T-cell (primary cell): ENCODE measurements at regions not wholly inside any gene's neighbourhood (a gene's known extent, or its start where the extent isn't known, plus 50 kb on each side); places are given as distances from the start of the nearest gene placed in this dataset.

Experiments
- ATAC-seq, 4 experiments: fragments of 200-7000 bp in 3 of 4; fragments of 150-1000 bp in 1 of 4; cut with Tn5 transposase; replicated peaks in 1 of 4; 1 replicate in 3 of 4; 2 replicates in 1 of 4; pipeline ENCODE4 v1.10.0; 2021; ENCODE audit warnings: moderate library complexity in 3 of 4, mild to moderate bottlenecking in 2 of 4, moderate number of reproducible peaks in 1 of 4
- CTCF ChIA-PET, 2 donors: fragments of 300-600 bp; sonication (Branson Sonifier 250); formaldehyde crosslinking; loops; one replicate each; lab custom pipeline; 2022; ENCODE audit warnings: antibody characterized with exemption in 2 of 2; lab: Charles Lee
- POLR2A ChIA-PET, 2 donors: fragments of 300-600 bp; sonication (Branson Sonifier 250); formaldehyde crosslinking; loops; one replicate each; lab custom pipeline; 2022; ENCODE audit warnings: antibody characterized with exemption in 2 of 2; lab: Charles Lee
- DNase-seq, 35 experiments: peaks; one replicate each; pipeline versions ENCODE4 v3.0.0 to v3.0.0-alpha.2; 2013 to 2023
- H3K27ac ChIP-seq: one replicate; pipeline ENCODE4 v1.5.1; 2013; ENCODE audit warnings: low read length
- H3K27me3 ChIP-seq, 2 experiments: replicated peaks in 1 of 2; 1 replicate in 1 of 2; 2 replicates in 1 of 2; pipeline versions ENCODE4 v1.6.1 to v1.7.0; 2013; ENCODE audit warnings: low read length in 1 of 2, mixed read lengths in 1 of 2; ENCODE audit not compliant: control insufficient read depth in 2 of 2, insufficient read depth in 2 of 2; ENCODE audit errors: extremely low read depth in 1 of 2
- H3K36me3 ChIP-seq, 2 donors: 1 replicate in 1 of 2; 2 replicates in 1 of 2; pipeline versions ENCODE4 v1.6.1 to v1.7.0; 2013; ENCODE audit warnings: low read length in 1 of 2; ENCODE audit not compliant: control insufficient read depth in 2 of 2, insufficient read depth in 1 of 2; ENCODE audit errors: extremely low read depth in 1 of 2
- H3K4me1 ChIP-seq, 2 experiments: 1 replicate in 1 of 2; 2 replicates in 1 of 2; pipeline versions ENCODE4 v1.6.1 to v1.7.0; 2013; ENCODE audit warnings: low read length in 2 of 2, mixed read lengths in 1 of 2; ENCODE audit not compliant: insufficient read depth in 2 of 2, control insufficient read depth in 1 of 2; ENCODE audit errors: extremely low read depth in 1 of 2
- H3K4me3 ChIP-seq, 2 donors: 1 replicate in 1 of 2; 2 replicates in 1 of 2; pipeline versions ENCODE4 v1.5.1 to v1.7.0; 2013; ENCODE audit warnings: mild to moderate bottlenecking in 2 of 2, low read length in 1 of 2, moderate library complexity in 1 of 2; ENCODE audit not compliant: control insufficient read depth in 1 of 2; ENCODE audit errors: extremely low read depth in 1 of 2
- H3K9me3 ChIP-seq: 2 replicates; pipeline ENCODE4 v1.7.0; 2013
- H3K27ac Mint-ChIP-seq, 2 donors: one replicate each; pipeline ENCODE4 v1.8.0; 2020 to 2021; ENCODE audit warnings: mild to moderate bottlenecking in 2 of 2, mixed read lengths in 2 of 2
- H3K27me3 Mint-ChIP-seq, 2 donors: one replicate each; pipeline ENCODE4 v1.8.0; 2021 to 2022; ENCODE audit warnings: mixed read lengths in 2 of 2
- H3K36me3 Mint-ChIP-seq: one replicate; pipeline ENCODE4 v1.8.0; 2021; ENCODE audit warnings: mixed read lengths
- H3K4me1 Mint-ChIP-seq, 3 donors: one replicate each; pipeline ENCODE4 v1.8.0; 2020 to 2022; ENCODE audit warnings: mixed read lengths in 3 of 3, mild to moderate bottlenecking in 1 of 3
- H3K4me3 Mint-ChIP-seq, 3 donors: one replicate each; pipeline ENCODE4 v1.8.0; 2020 to 2022; ENCODE audit warnings: mild to moderate bottlenecking in 3 of 3, mixed read lengths in 3 of 3, moderate library complexity in 3 of 3
- H3K9me3 Mint-ChIP-seq, 3 donors: one replicate each; pipeline ENCODE4 v1.8.0; 2020 to 2022; ENCODE audit warnings: mixed read lengths in 3 of 3
- WGBS: methylation state at CpG from one replicate; pipeline ENCODE4 v1.1.5; 2013; ENCODE audit warnings: missing lambda C conversion rate; ENCODE audit not compliant: insufficient coverage; 5-methylcytosine and 5-hydroxymethylcytosine counted together

GRCh38 chr2:176398243-176399073 is 129.2 kb downstream of the MTX2 start:
- no peak for DNase-seq
- ATAC-seq: no peak
- POLR2A ChIA-PET: no interaction called here
- no peaks in the 10 kb centered on the region for H3K9me3 Mint-ChIP-seq
- CTCF ChIA-PET: no interaction called here
- no peaks in the 10 kb centered on the region for H3K36me3 ChIP-seq
- H3K27ac Mint-ChIP-seq: no peak overlapping the region
- no peaks in the 10 kb centered on the region for H3K4me1 Mint-ChIP-seq
- H3K4me1 ChIP-seq: no peaks in the 10 kb centered on the region
- H3K27me3 Mint-ChIP-seq: peaks cover 13 to 18% of the 10 kb centered on the region in 2 donors
- H3K9me3 ChIP-seq: no peaks in the 10 kb centered on the region
- WGBS: no CpG with 5 or more reads among the region's 2 CpGs
- H3K36me3 Mint-ChIP-seq: no peaks in the 10 kb centered on the region
- H3K27ac ChIP-seq: no peak overlapping the region
- H3K27me3 ChIP-seq: no peaks in the 10 kb centered on the region
- no peak overlapping the region for H3K4me3 Mint-ChIP-seq
- no peak overlapping the region for H3K4me3 ChIP-seq

- Mint-ChIP-seq H3K36me3 (no peaks in the 10 kb centered on the region), H3K4me1 (no peaks in the 10 kb centered on the region), H3K4me3 (no peak overlapping the region), H3K27ac (no peak overlapping the region), H3K27me3 (peaks cover 13 to 20% of the 10 kb centered on the region in 2 donors), H3K9me3 (no peaks in the 10 kb centered on the region)
- H3K9me3 ChIP-seq: no peaks in the 10 kb centered on the region
- POLR2A ChIA-PET: no interaction called here
- H3K27ac ChIP-seq: no peak overlapping the region
- ATAC-seq (no peak), DNase-seq (no peak)
- CTCF ChIA-PET: no interaction called here
- H3K4me1 ChIP-seq: no peaks in the 10 kb centered on the region
- H3K4me3 ChIP-seq: no peak overlapping the region
- H3K36me3 ChIP-seq: no peaks in the 10 kb centered on the region
- H3K27me3 ChIP-seq: no peaks in the 10 kb centered on the region
Observed at GRCh38 chr2:176399074-176399598, 129.9 kb downstream of the MTX2 start.

- ATAC-seq (no peak), DNase-seq (no peak)
- H3K36me3 ChIP-seq: no peaks in the 10 kb centered on the region
- H3K27ac Mint-ChIP-seq: no peak overlapping the region
- H3K4me1 Mint-ChIP-seq: no peaks in the 10 kb centered on the region
- H3K36me3 Mint-ChIP-seq: no peaks in the 10 kb centered on the region
- no peaks in the 10 kb centered on the region for H3K4me1 ChIP-seq
- peaks cover 7 to 31% of the 10 kb centered on the region in 2 donors for H3K27me3 Mint-ChIP-seq
- H3K9me3 Mint-ChIP-seq: no peaks in the 10 kb centered on the region
- CTCF ChIA-PET: no interaction called here
- POLR2A ChIA-PET: no interaction called here
- no peak overlapping the region for H3K4me3 ChIP-seq
- H3K9me3 ChIP-seq: no peaks in the 10 kb centered on the region
- no peak overlapping the region for H3K27ac ChIP-seq
- no peaks in the 10 kb centered on the region for H3K27me3 ChIP-seq
- WGBS: no CpG with 5 or more reads among the region's 4 CpGs
- no peak overlapping the region for H3K4me3 Mint-ChIP-seq
Observed at GRCh38 chr2:176405477-176405876, 136.2 kb downstream of the MTX2 start.

GRCh38 chr2:176407706-176408105 is 138.5 kb downstream of the MTX2 start:
- no peaks in the 10 kb centered on the region for H3K9me3 ChIP-seq
- ChIA-PET POLR2A (no interaction called here), CTCF (interaction anchor here in 1 of 2 donors (0.7 kb wide), 1 partner anchor 15 kb away, joined by 3 read pairs; no protein-coding TSS in a partner anchor)
- no peaks in the 10 kb centered on the region for H3K36me3 ChIP-seq
- no peaks in the 10 kb centered on the region for H3K4me1 ChIP-seq
- peaks cover 20 to 44% of the 10 kb centered on the region in 2 donors for H3K27me3 Mint-ChIP-seq
- DNase-seq (no peak), ATAC-seq (no peak)
- no peaks in the 10 kb centered on the region for H3K36me3 Mint-ChIP-seq
- no peaks in the 10 kb centered on the region for H3K27me3 ChIP-seq
- H3K4me1 Mint-ChIP-seq: no peaks in the 10 kb centered on the region
- H3K9me3 Mint-ChIP-seq: no peaks in the 10 kb centered on the region
- H3K27ac Mint-ChIP-seq: no peak overlapping the region
- no peak overlapping the region for H3K4me3 Mint-ChIP-seq
- H3K4me3 ChIP-seq: no peak overlapping the region
- H3K27ac ChIP-seq: no peak overlapping the region

- no CpG with 5 or more reads among the region's 2 CpGs for WGBS
- peaks cover 30 to 47% of the 10 kb centered on the region in 2 donors for H3K27me3 Mint-ChIP-seq
- Histone ChIP-seq H3K27ac (no peak overlapping the region), H3K27me3 (no peaks in the 10 kb centered on the region), H3K4me3 (no peak overlapping the region), H3K36me3 (no peaks in the 10 kb centered on the region), H3K4me1 (no peaks in the 10 kb centered on the region), H3K9me3 (no peaks in the 10 kb centered on the region)
- ChIA-PET POLR2A (no interaction called here), CTCF (no interaction called here)
- DNase-seq (no peak), ATAC-seq (no peak)
- no peak overlapping the region for H3K4me3 Mint-ChIP-seq
- H3K9me3 Mint-ChIP-seq: no peaks in the 10 kb centered on the region
- no peaks in the 10 kb centered on the region for H3K4me1 Mint-ChIP-seq
- H3K36me3 Mint-ChIP-seq: no peaks in the 10 kb centered on the region
- no peak overlapping the region for H3K27ac Mint-ChIP-seq
Observed at GRCh38 chr2:176409671-176410070, 140.4 kb downstream of the MTX2 start.

- Histone ChIP-seq H3K27ac (no peak overlapping the region), H3K4me1 (no peaks in the 10 kb centered on the region), H3K9me3 (no peaks in the 10 kb centered on the region), H3K36me3 (no peaks in the 10 kb centered on the region), H3K27me3 (peaks cover 0 to 4% of the 10 kb centered on the region in 2 experiments), H3K4me3 (no peak overlapping the region)
- ChIA-PET CTCF (no interaction called here), POLR2A (no interaction called here)
- no peak for DNase-seq
- H3K27ac Mint-ChIP-seq: no peak overlapping the region
- H3K36me3 Mint-ChIP-seq: no peaks in the 10 kb centered on the region
- H3K9me3 Mint-ChIP-seq: no peaks in the 10 kb centered on the region
- peaks cover 37 to 48% of the 10 kb centered on the region in 2 donors for H3K27me3 Mint-ChIP-seq
- no peak for ATAC-seq
- no peak overlapping the region for H3K4me3 Mint-ChIP-seq
- no peaks in the 10 kb centered on the region for H3K4me1 Mint-ChIP-seq
Observed at GRCh38 chr2:176412136-176412535, 142.9 kb downstream of the MTX2 start.
